ENCODE measurements at regions not wholly inside any gene's neighbourhood (a gene's known extent, or its start where the extent isn't known, plus 50 kb on each side); places are given as distances from the start of the nearest gene placed in this dataset.

DNA sequence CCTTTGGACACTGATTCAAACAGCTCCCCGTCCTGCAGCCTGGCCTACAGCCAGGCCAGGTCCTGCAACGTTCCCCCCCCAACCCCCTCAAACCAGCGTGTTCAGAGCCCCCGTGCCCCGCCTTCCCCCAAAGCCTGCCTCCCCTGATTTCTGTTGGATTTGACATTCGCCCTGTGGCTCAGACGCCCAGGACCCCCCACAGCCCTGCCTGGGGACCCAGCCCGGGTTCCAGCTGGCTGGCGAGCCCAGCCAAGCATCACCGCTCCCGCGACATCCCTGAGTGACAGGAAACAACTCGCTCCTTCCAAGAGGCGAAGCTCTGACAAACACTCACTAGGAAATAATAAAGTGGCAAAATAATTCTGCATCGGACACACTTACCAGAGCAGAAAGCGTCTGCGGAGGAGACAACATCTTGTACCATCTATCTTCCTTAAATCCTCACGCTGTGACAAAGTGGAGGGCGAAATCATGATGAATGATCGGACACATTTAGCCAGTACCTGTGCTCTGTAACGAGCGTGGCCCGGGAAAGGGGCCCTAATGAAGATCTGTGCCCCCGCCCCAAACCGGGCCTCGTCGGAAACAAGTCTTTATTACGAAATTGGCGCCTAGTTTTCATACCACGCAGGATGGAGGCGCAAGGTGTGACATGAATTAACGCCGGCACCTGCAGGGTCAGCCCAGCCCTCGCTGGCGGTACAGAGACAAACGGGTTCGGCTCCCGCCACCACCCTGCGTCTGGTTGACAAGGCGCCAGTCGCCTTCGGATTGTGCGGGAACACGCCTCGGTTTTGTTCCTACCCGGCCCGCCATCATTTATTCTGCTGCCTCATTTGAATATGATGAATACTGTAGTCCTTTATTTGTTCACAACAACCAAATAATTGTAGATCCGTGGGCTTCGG is 91.0 kb upstream of the MVB12B start:
- DNase-seq (ENCODE audit: low spot score), result no peak
- TF ChIP-seq TAF1 (conservative IDR thresholded peaks at IDR 0.05) (no peak), EGR1 (IDR thresholded peaks at IDR 0.05; ENCODE audit: low read depth in 2 of 2) (no peak), RAD21 (IDR thresholded peaks at IDR 0.05) (no peak), FOXA2 (IDR thresholded peaks at IDR 0.05) (no peak), JUND (IDR thresholded peaks at IDR 0.05) (no peak), RXRA (IDR thresholded peaks at IDR 0.05) (no peak)
- TF ChIP-seq, protein P1, sequence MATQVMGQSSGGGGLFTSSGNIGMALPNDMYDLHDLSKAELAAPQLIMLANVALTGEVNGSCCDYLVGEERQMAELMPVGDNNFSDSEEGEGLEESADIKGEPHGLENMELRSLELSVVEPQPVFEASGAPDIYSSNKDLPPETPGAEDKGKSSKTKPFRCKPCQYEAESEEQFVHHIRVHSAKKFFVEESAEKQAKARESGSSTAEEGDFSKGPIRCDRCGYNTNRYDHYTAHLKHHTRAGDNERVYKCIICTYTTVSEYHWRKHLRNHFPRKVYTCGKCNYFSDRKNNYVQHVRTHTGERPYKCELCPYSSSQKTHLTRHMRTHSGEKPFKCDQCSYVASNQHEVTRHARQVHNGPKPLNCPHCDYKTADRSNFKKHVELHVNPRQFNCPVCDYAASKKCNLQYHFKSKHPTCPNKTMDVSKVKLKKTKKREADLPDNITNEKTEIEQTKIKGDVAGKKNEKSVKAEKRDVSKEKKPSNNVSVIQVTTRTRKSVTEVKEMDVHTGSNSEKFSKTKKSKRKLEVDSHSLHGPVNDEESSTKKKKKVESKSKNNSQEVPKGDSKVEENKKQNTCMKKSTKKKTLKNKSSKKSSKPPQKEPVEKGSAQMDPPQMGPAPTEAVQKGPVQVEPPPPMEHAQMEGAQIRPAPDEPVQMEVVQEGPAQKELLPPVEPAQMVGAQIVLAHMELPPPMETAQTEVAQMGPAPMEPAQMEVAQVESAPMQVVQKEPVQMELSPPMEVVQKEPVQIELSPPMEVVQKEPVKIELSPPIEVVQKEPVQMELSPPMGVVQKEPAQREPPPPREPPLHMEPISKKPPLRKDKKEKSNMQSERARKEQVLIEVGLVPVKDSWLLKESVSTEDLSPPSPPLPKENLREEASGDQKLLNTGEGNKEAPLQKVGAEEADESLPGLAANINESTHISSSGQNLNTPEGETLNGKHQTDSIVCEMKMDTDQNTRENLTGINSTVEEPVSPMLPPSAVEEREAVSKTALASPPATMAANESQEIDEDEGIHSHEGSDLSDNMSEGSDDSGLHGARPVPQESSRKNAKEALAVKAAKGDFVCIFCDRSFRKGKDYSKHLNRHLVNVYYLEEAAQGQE (IDR thresholded peaks at IDR 0.05), result no peak
- no peak overlapping the region for H3K27ac ChIP-seq (ENCODE audit: low read depth in 1 of 2, low read length in 2 of 2)
- no peaks in the 10 kb centered on the region for H3K4me1 ChIP-seq (ENCODE audit: control insufficient read depth in 4 of 4, insufficient read depth in 4 of 4, low read length in 3 of 4)
- no peak overlapping the region for H3K9ac ChIP-seq (ENCODE audit: low read depth in 1 of 2, low read length in 2 of 2)
- no peaks in the 10 kb centered on the region for H3K36me3 ChIP-seq (ENCODE audit: control insufficient read depth in 4 of 4, insufficient read depth in 3 of 4, low read depth in 1 of 4, low read length in 3 of 4)
- no peaks in the 10 kb centered on the region for H3K9me3 ChIP-seq (ENCODE audit: control insufficient read depth in 4 of 4, low read length in 3 of 4)
- WGBS, result 91% methylated on average over 49 of the region's 49 CpGs
- H3K4me3 ChIP-seq (ENCODE audit: low read depth in 1 of 3, low read length in 3 of 3), result no peak overlapping the region
- no peaks in the 10 kb centered on the region for H3K27me3 ChIP-seq (ENCODE audit: control insufficient read depth in 4 of 4, insufficient read depth in 4 of 4, low read length in 3 of 4)

DNA sequence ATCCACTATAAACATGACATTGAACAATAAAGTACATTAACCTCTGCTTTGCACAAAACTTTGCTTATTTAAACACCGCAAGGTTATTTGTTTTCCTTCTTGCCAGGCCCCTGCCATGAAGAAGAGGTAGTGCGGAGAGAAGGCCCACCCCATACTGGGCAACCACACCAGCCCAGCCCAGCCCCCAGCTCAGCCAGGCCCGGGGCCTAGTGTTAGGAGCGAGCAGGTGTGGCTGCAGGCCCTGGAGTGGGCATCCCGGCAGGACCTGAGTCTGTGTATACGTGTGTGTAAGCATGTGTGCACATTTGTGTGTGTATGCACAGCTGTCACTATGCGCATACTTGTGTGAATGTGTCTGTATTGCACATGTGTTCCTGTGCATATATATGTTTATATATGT is 90.4 kb upstream of the MVB12B start:
- TF ChIP-seq RAD21 (IDR thresholded peaks at IDR 0.05), result no peak
- no peak for TF ChIP-seq GABPA (IDR thresholded peaks at IDR 0.05 in 1 of 2, conservative IDR thresholded peaks at IDR 0.05 in 1 of 2)
- TF ChIP-seq, protein P2, sequence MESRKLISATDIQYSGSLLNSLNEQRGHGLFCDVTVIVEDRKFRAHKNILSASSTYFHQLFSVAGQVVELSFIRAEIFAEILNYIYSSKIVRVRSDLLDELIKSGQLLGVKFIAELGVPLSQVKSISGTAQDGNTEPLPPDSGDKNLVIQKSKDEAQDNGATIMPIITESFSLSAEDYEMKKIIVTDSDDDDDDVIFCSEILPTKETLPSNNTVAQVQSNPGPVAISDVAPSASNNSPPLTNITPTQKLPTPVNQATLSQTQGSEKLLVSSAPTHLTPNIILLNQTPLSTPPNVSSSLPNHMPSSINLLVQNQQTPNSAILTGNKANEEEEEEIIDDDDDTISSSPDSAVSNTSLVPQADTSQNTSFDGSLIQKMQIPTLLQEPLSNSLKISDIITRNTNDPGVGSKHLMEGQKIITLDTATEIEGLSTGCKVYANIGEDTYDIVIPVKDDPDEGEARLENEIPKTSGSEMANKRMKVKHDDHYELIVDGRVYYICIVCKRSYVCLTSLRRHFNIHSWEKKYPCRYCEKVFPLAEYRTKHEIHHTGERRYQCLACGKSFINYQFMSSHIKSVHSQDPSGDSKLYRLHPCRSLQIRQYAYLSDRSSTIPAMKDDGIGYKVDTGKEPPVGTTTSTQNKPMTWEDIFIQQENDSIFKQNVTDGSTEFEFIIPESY (IDR thresholded peaks at IDR 0.05), result no peak
- TF ChIP-seq HNF4G (IDR thresholded peaks at IDR 0.05), result no peak
- no peak for TF ChIP-seq TAF1 (conservative IDR thresholded peaks at IDR 0.05)
- TF ChIP-seq JUND (IDR thresholded peaks at IDR 0.05), result no peak
- Histone ChIP-seq H3K9ac (ENCODE audit: low read depth in 1 of 2, low read length in 2 of 2) (no peak overlapping the region), H3K4me1 (ENCODE audit: control insufficient read depth in 4 of 4, insufficient read depth in 4 of 4, low read length in 3 of 4) (no peaks in the 10 kb centered on the region), H3K27me3 (ENCODE audit: control insufficient read depth in 4 of 4, insufficient read depth in 4 of 4, low read length in 3 of 4) (no peaks in the 10 kb centered on the region), H3K4me3 (ENCODE audit: low read depth in 1 of 3, low read length in 3 of 3) (no peak overlapping the region), H3K9me3 (ENCODE audit: control insufficient read depth in 4 of 4, low read length in 3 of 4) (no peaks in the 10 kb centered on the region), H3K27ac (ENCODE audit: low read depth in 1 of 2, low read length in 2 of 2) (no peak overlapping the region), H3K36me3 (ENCODE audit: control insufficient read depth in 4 of 4, insufficient read depth in 3 of 4, low read depth in 1 of 4, low read length in 3 of 4) (no peaks in the 10 kb centered on the region)
- WGBS, result 93% methylated on average over 7 of the region's 7 CpGs
- DNase-seq (ENCODE audit: low spot score), result no peak

DNA sequence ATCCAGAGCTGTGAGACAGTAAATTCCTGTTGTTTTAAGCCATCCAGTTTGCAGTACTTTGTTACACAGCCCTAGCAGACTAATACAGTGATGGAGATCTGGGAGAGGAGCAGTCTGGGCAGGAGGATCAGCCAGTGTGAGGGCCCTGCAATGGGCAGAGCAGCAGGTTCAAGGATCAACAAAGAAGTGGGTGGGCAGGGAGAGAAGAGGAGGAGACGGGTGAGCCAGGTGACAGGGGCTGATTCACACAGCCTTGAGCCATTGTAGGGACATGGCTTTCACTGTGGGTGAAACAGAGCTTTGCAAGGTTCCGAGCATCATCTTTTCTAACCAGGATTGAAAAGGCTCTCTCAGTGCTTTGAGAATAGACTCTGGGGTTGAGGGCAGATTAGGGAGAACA is 88.2 kb upstream of the MVB12B start:
- 91% methylated on average over 2 of the region's 2 CpGs for WGBS
- Histone ChIP-seq H3K9me3 (ENCODE audit: control insufficient read depth in 4 of 4, low read length in 3 of 4) (no peaks in the 10 kb centered on the region), H3K4me1 (ENCODE audit: control insufficient read depth in 4 of 4, insufficient read depth in 4 of 4, low read length in 3 of 4) (no peaks in the 10 kb centered on the region), H3K4me3 (ENCODE audit: low read depth in 1 of 3, low read length in 3 of 3) (no peak overlapping the region), H3K36me3 (ENCODE audit: control insufficient read depth in 4 of 4, insufficient read depth in 3 of 4, low read depth in 1 of 4, low read length in 3 of 4) (no peaks in the 10 kb centered on the region), H3K27ac (ENCODE audit: low read depth in 1 of 2, low read length in 2 of 2) (no peak overlapping the region), H3K9ac (ENCODE audit: low read depth in 1 of 2, low read length in 2 of 2) (no peak overlapping the region), H3K27me3 (ENCODE audit: control insufficient read depth in 4 of 4, insufficient read depth in 4 of 4, low read length in 3 of 4) (no peaks in the 10 kb centered on the region)
- no peak for DNase-seq (ENCODE audit: low spot score)
- no peak for TF ChIP-seq FOXA1 (IDR thresholded peaks at IDR 0.05)
- TF ChIP-seq, protein P1 (IDR thresholded peaks at IDR 0.05), result no peak
- TF ChIP-seq EGR1 (IDR thresholded peaks at IDR 0.05; ENCODE audit: low read depth in 2 of 2), result no peak
- no peak for TF ChIP-seq RAD21 (IDR thresholded peaks at IDR 0.05)
- no peak for TF ChIP-seq RXRA (IDR thresholded peaks at IDR 0.05)
- TF ChIP-seq TAF1 (conservative IDR thresholded peaks at IDR 0.05), result no peak
- TF ChIP-seq JUND (IDR thresholded peaks at IDR 0.05), result no peak
- TF ChIP-seq, protein P2 (IDR thresholded peaks at IDR 0.05), result no peak
- no peak for TF ChIP-seq SP1 (IDR thresholded peaks at IDR 0.05)
- TF ChIP-seq YY1 (IDR thresholded peaks at IDR 0.05), result no peak
- TF ChIP-seq GABPA (IDR thresholded peaks at IDR 0.05 in 1 of 2, conservative IDR thresholded peaks at IDR 0.05 in 1 of 2), result no peak
- no peak for TF ChIP-seq HNF4G (IDR thresholded peaks at IDR 0.05)
- TF ChIP-seq, protein P3, sequence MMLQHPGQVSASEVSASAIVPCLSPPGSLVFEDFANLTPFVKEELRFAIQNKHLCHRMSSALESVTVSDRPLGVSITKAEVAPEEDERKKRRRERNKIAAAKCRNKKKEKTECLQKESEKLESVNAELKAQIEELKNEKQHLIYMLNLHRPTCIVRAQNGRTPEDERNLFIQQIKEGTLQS (IDR thresholded peaks at IDR 0.05), result no peak
